ENCODE measurements at regions not wholly inside any gene's neighbourhood (a gene's known extent, or its start where the extent isn't known, plus 50 kb on each side); places are given as distances from the start of the nearest gene placed in this dataset.

DNA sequence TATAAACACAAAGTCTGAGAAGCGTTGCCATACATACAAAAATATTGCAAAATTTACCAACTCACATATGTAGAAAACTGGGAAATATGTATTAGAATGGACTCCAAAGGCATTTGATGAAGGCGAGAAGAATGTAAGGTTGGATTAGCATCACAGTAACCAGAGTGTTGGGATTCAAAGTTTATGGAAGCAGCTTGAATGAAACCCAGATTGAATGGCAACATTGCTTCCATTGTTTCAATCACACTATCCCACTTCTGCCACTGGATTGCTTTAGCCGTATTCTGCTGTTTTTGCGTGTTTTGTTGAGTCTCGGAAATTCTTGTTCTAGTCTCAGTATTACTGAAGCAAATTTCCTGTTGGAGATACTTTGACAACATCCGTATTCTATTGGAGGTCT, 609.0 kb upstream of the LRATD1 start:
- no peaks in the 10 kb centered on the region for H3K36me3 ChIP-seq (ENCODE audit: control insufficient read depth in 1 of 2, insufficient read depth in 2 of 2, low read length in 2 of 2)
- H3K4me3 ChIP-seq (ENCODE audit: low read depth in 1 of 2, low read length in 2 of 2): no peak overlapping the region
- H3K9me3 ChIP-seq (ENCODE audit: control insufficient read depth in 1 of 2, low read length in 2 of 2): no peaks in the 10 kb centered on the region
- H3K27me3 ChIP-seq (ENCODE audit: low read depth, low read length): no peaks in the 10 kb centered on the region
- no peak overlapping the region for H3K27ac ChIP-seq (ENCODE audit: low read length)
- H3K4me1 ChIP-seq (ENCODE audit: control insufficient read depth in 1 of 2, insufficient read depth in 2 of 2, low read length in 2 of 2): no peaks in the 10 kb centered on the region

DNA sequence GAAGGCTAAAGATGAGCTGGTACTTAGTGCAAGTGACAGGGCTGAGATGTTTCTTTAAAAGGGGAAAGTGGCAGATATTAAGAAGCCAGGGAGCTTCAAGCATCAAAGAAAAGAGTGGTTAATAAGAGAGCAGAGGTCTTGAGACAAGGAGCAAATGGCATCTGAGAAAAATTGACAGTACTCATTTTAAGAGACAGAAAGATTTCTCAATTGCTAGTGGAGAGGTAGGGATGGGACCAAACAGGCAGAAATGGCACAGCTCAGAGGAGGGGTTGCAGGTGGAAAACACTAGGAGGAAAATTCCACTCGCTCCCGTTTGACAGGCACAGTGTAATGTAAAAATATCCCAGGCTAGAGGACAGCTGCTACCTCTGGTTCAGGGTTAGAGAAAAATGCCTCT, 593.4 kb upstream of the LRATD1 start:
- Histone ChIP-seq H3K9me3 (ENCODE audit: control insufficient read depth in 1 of 2, low read length in 2 of 2) (no peaks in the 10 kb centered on the region), H3K36me3 (ENCODE audit: control insufficient read depth in 1 of 2, insufficient read depth in 2 of 2, low read length in 2 of 2) (no peaks in the 10 kb centered on the region), H3K4me1 (ENCODE audit: control insufficient read depth in 1 of 2, insufficient read depth in 2 of 2, low read length in 2 of 2) (no peaks in the 10 kb centered on the region), H3K27me3 (ENCODE audit: low read depth, low read length) (no peaks in the 10 kb centered on the region), H3K4me3 (ENCODE audit: low read depth in 1 of 2, low read length in 2 of 2) (no peak overlapping the region), H3K27ac (ENCODE audit: low read length) (no peak overlapping the region)

DNA sequence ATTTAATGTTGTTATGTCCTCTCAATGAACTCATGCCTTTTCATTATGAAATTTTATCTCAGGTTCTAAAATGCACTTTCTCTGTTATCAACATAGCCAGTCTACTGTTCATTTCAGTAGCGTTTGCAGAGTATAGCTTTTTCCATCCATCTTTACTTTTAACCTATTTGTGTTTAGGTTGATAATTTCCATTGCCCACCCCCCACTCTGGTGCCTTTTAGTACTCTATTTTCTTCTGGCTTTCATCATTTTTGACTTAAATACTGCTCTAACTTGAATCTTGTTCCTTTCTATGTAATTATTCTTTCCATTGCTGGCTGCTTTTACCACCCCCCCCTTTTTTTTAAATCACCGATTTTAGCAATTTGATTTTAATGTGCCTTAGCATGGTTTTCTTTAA, 585.0 kb upstream of the LRATD1 start:
- Histone ChIP-seq H3K4me3 (ENCODE audit: low read depth in 1 of 2, low read length in 2 of 2) (no peak overlapping the region), H3K27me3 (ENCODE audit: low read depth, low read length) (no peaks in the 10 kb centered on the region), H3K9me3 (ENCODE audit: control insufficient read depth in 1 of 2, low read length in 2 of 2) (no peaks in the 10 kb centered on the region), H3K36me3 (ENCODE audit: control insufficient read depth in 1 of 2, insufficient read depth in 2 of 2, low read length in 2 of 2) (no peaks in the 10 kb centered on the region), H3K4me1 (ENCODE audit: control insufficient read depth in 1 of 2, insufficient read depth in 2 of 2, low read length in 2 of 2) (no peaks in the 10 kb centered on the region), H3K27ac (ENCODE audit: low read length) (no peak overlapping the region)

DNA sequence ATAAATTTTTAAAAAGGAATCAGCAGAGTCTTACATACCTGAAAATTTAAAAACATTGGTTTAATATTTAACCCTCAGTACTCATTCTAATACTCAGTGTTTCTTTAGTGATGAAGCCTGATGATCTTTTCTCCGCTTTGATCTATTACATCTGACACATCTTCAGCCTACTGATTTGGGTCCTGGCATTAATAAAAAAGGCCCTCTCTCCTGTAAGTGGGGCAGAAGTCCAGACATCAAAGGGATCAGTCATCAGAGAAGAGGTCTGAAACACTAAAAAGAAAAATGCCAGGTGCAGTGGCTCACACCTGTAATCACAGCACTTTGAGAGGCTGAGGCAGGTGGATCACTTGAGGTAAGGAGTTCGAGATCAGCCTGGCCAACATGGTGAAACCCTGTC, 581.1 kb upstream of the LRATD1 start:
- Histone ChIP-seq H3K27ac (ENCODE audit: low read length) (no peak overlapping the region), H3K9me3 (ENCODE audit: control insufficient read depth in 1 of 2, low read length in 2 of 2) (no peaks in the 10 kb centered on the region), H3K4me1 (ENCODE audit: control insufficient read depth in 1 of 2, insufficient read depth in 2 of 2, low read length in 2 of 2) (no peaks in the 10 kb centered on the region), H3K4me3 (ENCODE audit: low read depth in 1 of 2, low read length in 2 of 2) (no peak overlapping the region), H3K36me3 (ENCODE audit: control insufficient read depth in 1 of 2, insufficient read depth in 2 of 2, low read length in 2 of 2) (no peaks in the 10 kb centered on the region), H3K27me3 (ENCODE audit: low read depth, low read length) (no peaks in the 10 kb centered on the region)

DNA sequence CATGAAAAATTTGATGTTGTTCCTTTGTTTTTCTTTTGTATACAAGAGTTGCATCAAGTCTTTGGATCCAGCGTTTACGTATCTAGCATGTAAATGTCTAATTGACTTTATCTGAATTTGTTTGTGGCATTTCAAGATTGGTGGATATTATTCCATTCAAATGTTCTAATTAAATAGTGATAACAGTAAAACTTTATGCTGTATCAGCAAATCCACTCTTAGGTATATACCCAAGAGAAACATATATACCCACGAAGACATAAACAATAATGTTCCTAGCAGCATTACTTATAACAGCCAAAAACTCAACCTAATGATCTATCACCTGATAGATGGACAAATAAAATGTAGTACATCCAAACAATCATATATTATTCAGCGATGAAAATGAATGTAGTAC, 579.4 kb upstream of the LRATD1 start:
- Histone ChIP-seq H3K4me1 (ENCODE audit: control insufficient read depth in 1 of 2, insufficient read depth in 2 of 2, low read length in 2 of 2) (no peaks in the 10 kb centered on the region), H3K4me3 (ENCODE audit: low read depth in 1 of 2, low read length in 2 of 2) (no peak overlapping the region), H3K9me3 (ENCODE audit: control insufficient read depth in 1 of 2, low read length in 2 of 2) (no peaks in the 10 kb centered on the region), H3K27ac (ENCODE audit: low read length) (no peak overlapping the region), H3K36me3 (ENCODE audit: control insufficient read depth in 1 of 2, insufficient read depth in 2 of 2, low read length in 2 of 2) (no peaks in the 10 kb centered on the region), H3K27me3 (ENCODE audit: low read depth, low read length) (no peaks in the 10 kb centered on the region)

DNA sequence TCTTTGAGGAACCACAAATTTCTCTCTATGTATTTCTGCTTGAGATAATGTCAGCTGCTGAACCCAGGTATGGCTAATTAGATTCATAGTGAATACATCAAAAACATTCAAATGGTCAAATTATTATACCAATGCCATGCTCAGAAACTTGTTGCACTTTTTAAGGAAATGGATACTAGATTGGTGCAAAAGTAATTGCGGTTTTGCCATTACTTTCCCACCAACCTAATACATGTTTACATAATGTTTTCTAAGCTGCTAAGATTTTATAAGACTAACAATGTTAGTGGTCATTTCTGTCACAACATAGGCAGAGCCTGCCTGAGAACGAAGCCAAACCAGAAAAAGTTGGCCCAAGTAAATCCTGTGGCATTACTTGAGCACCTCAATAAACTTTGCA, 568.2 kb upstream of the LRATD1 start:
- H3K4me1 ChIP-seq (ENCODE audit: control insufficient read depth in 1 of 2, insufficient read depth in 2 of 2, low read length in 2 of 2): no peaks in the 10 kb centered on the region
- no peak overlapping the region for H3K4me3 ChIP-seq (ENCODE audit: low read depth in 1 of 2, low read length in 2 of 2)

DNA sequence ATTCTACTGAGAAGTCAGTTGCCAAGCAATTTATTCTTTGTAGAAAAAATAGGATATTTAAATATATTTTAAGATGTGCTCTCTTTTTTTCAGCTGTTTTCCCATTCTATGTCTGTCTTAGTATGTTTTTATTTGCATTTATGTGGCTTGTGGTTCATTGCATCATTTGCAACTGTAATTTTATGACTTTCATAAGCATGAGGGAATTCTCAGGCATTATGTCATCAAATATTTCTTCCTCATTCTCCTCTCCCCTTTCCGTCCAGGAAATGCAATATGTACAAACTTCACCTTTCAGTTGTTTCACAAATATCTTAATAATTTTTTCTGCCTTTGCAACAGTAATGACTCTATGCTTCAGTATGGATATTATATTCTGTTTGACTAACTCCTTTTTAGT, 560.2 kb upstream of the LRATD1 start:
- Histone ChIP-seq H3K4me1 (ENCODE audit: control insufficient read depth in 1 of 2, insufficient read depth in 2 of 2, low read length in 2 of 2) (no peaks in the 10 kb centered on the region), H3K9me3 (ENCODE audit: control insufficient read depth in 1 of 2, low read length in 2 of 2) (no peaks in the 10 kb centered on the region), H3K36me3 (ENCODE audit: control insufficient read depth in 1 of 2, insufficient read depth in 2 of 2, low read length in 2 of 2) (no peaks in the 10 kb centered on the region), H3K4me3 (ENCODE audit: low read depth in 1 of 2, low read length in 2 of 2) (no peak overlapping the region), H3K27ac (ENCODE audit: low read length) (no peak overlapping the region), H3K27me3 (ENCODE audit: low read depth, low read length) (no peaks in the 10 kb centered on the region)

More for the DNA sequence above, 568.2 kb upstream of the LRATD1 start:
- H3K36me3 ChIP-seq (ENCODE audit: control insufficient read depth in 1 of 2, insufficient read depth in 2 of 2, low read length in 2 of 2): no peaks in the 10 kb centered on the region
- no peak overlapping the region for H3K27ac ChIP-seq (ENCODE audit: low read length)
- H3K27me3 ChIP-seq (ENCODE audit: low read depth, low read length): no peaks in the 10 kb centered on the region
- H3K9me3 ChIP-seq (ENCODE audit: control insufficient read depth in 1 of 2, low read length in 2 of 2): no peaks in the 10 kb centered on the region

DNA sequence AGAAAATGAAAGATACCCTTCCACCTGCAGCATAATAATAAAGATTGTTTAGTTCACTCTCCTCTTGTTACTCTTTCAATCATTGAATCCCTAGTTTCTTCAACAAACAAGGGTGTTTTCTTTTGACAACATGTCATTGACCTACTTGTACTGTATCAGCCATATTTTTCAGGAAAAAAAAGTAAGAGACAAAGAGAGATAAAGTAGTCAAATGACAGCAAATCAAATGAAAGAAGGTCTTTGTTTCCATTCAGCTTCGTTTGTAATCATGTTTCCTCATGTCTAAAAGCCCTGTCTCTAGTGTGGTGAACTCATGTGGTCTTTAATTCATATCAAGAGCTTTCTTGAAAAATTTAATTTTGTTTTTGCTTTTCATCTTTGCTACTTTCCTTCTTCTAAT, 557.8 kb upstream of the LRATD1 start:
- Histone ChIP-seq H3K4me1 (ENCODE audit: control insufficient read depth in 1 of 2, insufficient read depth in 2 of 2, low read length in 2 of 2) (no peaks in the 10 kb centered on the region), H3K9me3 (ENCODE audit: control insufficient read depth in 1 of 2, low read length in 2 of 2) (no peaks in the 10 kb centered on the region), H3K36me3 (ENCODE audit: control insufficient read depth in 1 of 2, insufficient read depth in 2 of 2, low read length in 2 of 2) (no peaks in the 10 kb centered on the region), H3K4me3 (ENCODE audit: low read depth in 1 of 2, low read length in 2 of 2) (no peak overlapping the region), H3K27ac (ENCODE audit: low read length) (no peak overlapping the region), H3K27me3 (ENCODE audit: low read depth, low read length) (no peaks in the 10 kb centered on the region)

DNA sequence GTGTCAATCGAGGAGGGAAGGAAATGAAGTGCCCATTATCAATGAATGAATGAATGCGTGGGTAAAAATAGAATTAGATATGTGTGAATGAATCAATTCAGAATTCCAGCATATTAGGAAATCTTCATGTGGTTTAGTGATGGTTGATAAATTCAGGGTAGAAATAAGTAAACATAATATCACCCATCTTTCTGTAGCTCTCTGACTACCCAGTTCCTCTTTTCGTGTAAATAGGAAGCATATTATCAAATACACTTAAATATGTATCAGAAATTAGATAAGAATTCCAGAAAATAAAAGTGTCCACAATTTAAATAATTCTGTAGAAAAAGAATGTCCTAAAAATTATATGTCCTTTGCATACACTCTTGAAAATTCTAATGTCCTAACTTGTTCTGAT, 552.9 kb upstream of the LRATD1 start:
- Histone ChIP-seq H3K27me3 (ENCODE audit: low read depth, low read length) (no peaks in the 10 kb centered on the region), H3K4me1 (ENCODE audit: control insufficient read depth in 1 of 2, insufficient read depth in 2 of 2, low read length in 2 of 2) (no peaks in the 10 kb centered on the region), H3K9me3 (ENCODE audit: control insufficient read depth in 1 of 2, low read length in 2 of 2) (no peaks in the 10 kb centered on the region), H3K27ac (ENCODE audit: low read length) (no peak overlapping the region), H3K36me3 (ENCODE audit: control insufficient read depth in 1 of 2, insufficient read depth in 2 of 2, low read length in 2 of 2) (no peaks in the 10 kb centered on the region), H3K4me3 (ENCODE audit: low read depth in 1 of 2, low read length in 2 of 2) (no peak overlapping the region)

DNA sequence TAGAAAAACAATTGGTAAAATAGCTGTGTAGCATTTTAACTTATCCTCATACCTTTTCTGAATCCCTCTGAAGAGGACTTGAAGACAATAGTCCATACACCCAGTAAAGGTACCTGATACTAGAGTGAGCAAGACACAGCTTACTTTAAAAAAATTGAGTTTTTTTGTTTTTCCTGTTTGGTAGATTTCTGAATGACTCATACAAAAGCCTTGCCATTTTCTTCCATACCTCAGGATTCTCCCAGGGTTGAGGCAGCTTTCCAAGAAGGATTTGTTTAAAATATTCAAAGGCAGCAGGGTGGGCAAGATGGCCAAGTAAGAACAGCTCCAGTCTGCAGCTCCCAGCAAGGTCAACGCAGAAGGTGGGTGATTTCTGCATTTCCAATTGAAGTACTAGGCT, 551.0 kb upstream of the LRATD1 start:
- peaks cover 0 to 2% of the 10 kb centered on the region in 2 donors for H3K9me3 ChIP-seq (ENCODE audit: control insufficient read depth in 1 of 2, low read length in 2 of 2)

DNA sequence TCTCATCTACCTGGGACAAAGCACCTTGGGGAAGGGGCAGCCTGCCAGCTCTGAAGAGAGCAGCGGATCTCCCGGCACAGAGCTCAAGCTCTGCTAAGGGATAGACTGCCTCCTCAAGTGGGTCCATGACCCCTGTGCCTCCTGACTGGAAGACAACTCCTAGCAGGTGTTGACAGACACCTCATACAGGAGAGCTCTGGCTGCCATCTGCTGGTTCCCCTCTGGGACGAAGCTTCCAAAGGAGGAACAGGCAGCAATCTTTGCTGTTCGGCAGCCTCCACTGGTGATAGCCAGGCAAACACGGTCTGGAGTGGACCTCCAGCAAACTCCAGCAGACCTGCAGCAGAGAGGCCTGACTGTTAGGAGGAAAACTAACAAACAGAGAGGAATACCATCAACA, 549.9 kb upstream of the LRATD1 start:
- no peaks in the 10 kb centered on the region for H3K36me3 ChIP-seq (ENCODE audit: control insufficient read depth in 1 of 2, insufficient read depth in 2 of 2, low read length in 2 of 2)
- H3K27me3 ChIP-seq (ENCODE audit: low read depth, low read length): no peaks in the 10 kb centered on the region

More for the DNA sequence above, 551.0 kb upstream of the LRATD1 start:
- Histone ChIP-seq H3K27me3 (ENCODE audit: low read depth, low read length) (no peaks in the 10 kb centered on the region), H3K36me3 (ENCODE audit: control insufficient read depth in 1 of 2, insufficient read depth in 2 of 2, low read length in 2 of 2) (no peaks in the 10 kb centered on the region), H3K4me1 (ENCODE audit: control insufficient read depth in 1 of 2, insufficient read depth in 2 of 2, low read length in 2 of 2) (no peaks in the 10 kb centered on the region), H3K4me3 (ENCODE audit: low read depth in 1 of 2, low read length in 2 of 2) (no peak overlapping the region), H3K27ac (ENCODE audit: low read length) (no peak overlapping the region)

DNA sequence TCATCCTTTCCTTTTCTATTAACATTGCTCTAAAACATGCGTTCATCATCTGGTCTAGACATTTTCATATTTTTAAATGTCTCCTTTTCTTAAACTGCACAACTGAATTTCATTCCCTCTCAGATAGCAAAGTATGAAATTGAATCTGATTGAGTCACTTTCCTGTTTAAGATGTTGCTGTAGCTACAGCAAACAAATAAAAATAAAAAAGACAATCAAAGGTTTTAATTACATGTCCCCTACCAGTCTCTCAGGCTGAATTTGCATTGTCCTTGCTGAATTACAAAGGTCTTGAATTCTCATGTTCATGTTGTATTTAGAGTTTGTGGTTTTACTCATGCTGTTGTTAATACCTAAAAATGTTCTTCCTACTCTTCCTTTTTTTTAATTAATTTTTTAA, 537.9 kb upstream of the LRATD1 start:
- Histone ChIP-seq H3K27ac (ENCODE audit: low read length) (no peak overlapping the region), H3K36me3 (ENCODE audit: control insufficient read depth in 1 of 2, insufficient read depth in 2 of 2, low read length in 2 of 2) (no peaks in the 10 kb centered on the region), H3K4me3 (ENCODE audit: low read depth in 1 of 2, low read length in 2 of 2) (no peak overlapping the region), H3K4me1 (ENCODE audit: control insufficient read depth in 1 of 2, insufficient read depth in 2 of 2, low read length in 2 of 2) (no peaks in the 10 kb centered on the region), H3K27me3 (ENCODE audit: low read depth, low read length) (no peaks in the 10 kb centered on the region), H3K9me3 (ENCODE audit: control insufficient read depth in 1 of 2, low read length in 2 of 2) (no peaks in the 10 kb centered on the region)

More for the DNA sequence above, 549.9 kb upstream of the LRATD1 start:
- H3K4me1 ChIP-seq (ENCODE audit: control insufficient read depth in 1 of 2, insufficient read depth in 2 of 2, low read length in 2 of 2): no peaks in the 10 kb centered on the region
- peaks cover 0 to 2% of the 10 kb centered on the region in 2 donors for H3K9me3 ChIP-seq (ENCODE audit: control insufficient read depth in 1 of 2, low read length in 2 of 2)
- H3K27ac ChIP-seq (ENCODE audit: low read length): no peak overlapping the region
- H3K4me3 ChIP-seq (ENCODE audit: low read depth in 1 of 2, low read length in 2 of 2): no peak overlapping the region

All from muscle layer of duodenum (tissue), 2 donors.